Caki2 (cell line): ENCODE measurements at regions not wholly inside any gene's neighbourhood (a gene's known extent, or its start where the extent isn't known, plus 50 kb on each side); places are given as distances from the start of the nearest gene placed in this dataset.

ENCODE experiments used
- DNase-seq: peaks from one replicate; pipeline ENCODE4 v3.0.0-alpha.2; 2015; ENCODE audit warnings: low read depth
- in situ Hi-C: cut with HindIII; loops from 2 replicates; pipeline ENCODE4 v1.10.0; 2016; ENCODE audit warnings: low sequenced_read_pairs, low pct_unique_long_range_greater_than_20kb, mixed read lengths

GRCh38 chr2:146950361-146950760 lies 894.5 kb upstream of the ACVR2A start:
- no peak for DNase-seq
- in situ Hi-C loops, result no loop called here

DNA sequence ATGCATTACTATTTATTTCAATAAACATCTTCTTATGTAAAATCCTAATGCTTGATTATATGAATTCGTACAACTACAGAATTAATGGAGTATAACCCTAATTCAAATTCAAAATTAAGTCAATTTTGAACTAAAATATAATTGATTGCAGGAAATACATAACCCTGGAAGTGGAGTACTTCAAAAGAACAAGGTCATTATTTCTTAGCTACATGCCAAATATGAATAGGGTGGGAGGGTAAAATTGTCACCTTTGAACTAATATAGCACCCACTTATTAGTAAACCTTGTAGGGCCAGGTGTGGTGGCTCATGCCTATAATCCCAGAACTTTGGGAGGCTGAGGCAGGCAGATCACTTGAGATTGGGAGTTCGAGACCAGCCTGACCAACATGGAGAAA lies 895.4 kb upstream of the ACVR2A start:
- in situ Hi-C loops, result no loop called here

GRCh38 chr2:146944601-146945000 lies 900.2 kb upstream of the ACVR2A start:
- no peak for DNase-seq
- in situ Hi-C loops, result no loop called here

More for the DNA sequence above, 895.4 kb upstream of the ACVR2A start:
- no peak for DNase-seq

GRCh38 chr2:146939991-146940685 lies 904.7 kb upstream of the ACVR2A start:
- in situ Hi-C loops, result no loop called here
- DNase-seq, result no peak

GRCh38 chr2:146934921-146935320 lies 909.9 kb upstream of the ACVR2A start:
- in situ Hi-C loops, result no loop called here
- DNase-seq, result no peak

GRCh38 chr2:146931109-146931508 lies 913.7 kb upstream of the ACVR2A start:
- no peak for DNase-seq
- in situ Hi-C loops, result no loop called here

DNA sequence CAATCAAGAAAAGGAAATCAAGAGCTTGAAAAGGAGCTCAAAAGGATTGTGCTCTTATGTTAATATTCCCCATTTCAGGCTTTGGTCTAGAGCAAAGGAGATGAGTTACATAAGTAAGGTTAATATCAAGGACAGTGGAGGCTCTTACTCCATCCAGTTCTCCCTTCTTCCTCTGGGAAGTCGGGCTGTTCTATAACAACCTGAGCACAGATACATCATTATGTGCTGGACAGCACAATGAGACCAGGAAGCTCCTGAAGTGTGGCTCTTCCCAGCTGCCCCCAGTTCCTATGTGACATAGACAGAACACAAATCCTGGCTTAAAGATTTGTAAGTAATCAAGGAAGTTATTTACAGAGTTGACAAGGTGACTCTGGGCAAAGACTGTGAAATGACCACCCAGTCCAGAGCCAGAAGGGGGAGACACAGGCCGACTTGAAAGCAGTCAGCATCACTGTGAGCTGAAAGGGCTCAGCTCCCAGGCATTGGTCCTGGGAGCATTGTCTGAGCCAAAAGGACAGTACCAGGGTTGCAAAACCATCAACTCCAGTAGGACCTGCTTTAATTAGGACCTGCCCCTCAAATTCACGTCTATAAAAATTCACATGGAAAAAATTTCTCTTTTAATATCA lies 917.6 kb upstream of the ACVR2A start:
- DNase-seq, result peak; percentile 42
- in situ Hi-C loops, result no loop called here

DNA sequence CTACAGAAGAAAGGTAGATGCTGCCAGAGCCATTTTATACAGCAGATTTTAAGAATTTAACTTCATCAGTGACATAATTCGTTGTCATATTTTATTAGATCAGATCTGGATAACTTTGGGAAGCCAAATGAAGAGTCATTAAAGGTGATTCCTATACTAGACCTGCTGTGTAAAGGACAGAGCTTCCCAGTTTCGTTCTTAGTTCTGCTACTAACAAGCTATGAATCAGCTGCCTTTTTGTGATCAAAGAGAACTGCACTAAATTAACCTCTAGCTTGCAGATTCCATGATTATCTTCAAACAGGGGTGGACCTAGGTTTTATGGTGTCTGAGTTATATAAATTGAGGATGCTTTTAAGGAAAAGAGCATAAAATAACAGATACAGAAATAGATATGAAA lies 926.5 kb upstream of the ACVR2A start:
- in situ Hi-C loops, result no loop called here
- DNase-seq, result no peak

- no peak for DNase-seq
- in situ Hi-C loops, result no loop called here
Measured at GRCh38 chr2:146917431-146918042, 927.3 kb upstream of the ACVR2A start.

DNA sequence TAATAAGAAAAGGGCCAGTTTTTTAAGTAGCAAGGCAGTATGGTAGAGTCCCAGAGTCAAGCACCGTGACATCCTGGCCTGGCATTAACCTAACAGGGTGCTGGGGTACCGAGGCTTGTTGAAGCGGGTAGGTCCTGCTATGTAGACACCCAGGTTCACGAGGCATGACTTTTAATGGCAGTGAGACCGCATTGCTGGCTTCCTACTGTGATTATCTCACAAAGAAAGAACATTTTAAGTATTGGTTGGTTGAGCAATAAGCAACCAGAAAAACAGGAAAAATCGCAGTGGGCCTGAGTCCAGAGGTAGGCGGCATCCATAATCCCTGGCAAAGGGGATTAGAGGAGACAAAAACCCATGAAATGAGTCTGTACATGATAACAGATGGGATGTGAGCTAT lies 927.9 kb upstream of the ACVR2A start:
- no peak for DNase-seq
- in situ Hi-C loops, result no loop called here

GRCh38 chr2:146913476-146913875 lies 931.4 kb upstream of the ACVR2A start:
- no peak for DNase-seq
- in situ Hi-C loops, result no loop called here

DNA sequence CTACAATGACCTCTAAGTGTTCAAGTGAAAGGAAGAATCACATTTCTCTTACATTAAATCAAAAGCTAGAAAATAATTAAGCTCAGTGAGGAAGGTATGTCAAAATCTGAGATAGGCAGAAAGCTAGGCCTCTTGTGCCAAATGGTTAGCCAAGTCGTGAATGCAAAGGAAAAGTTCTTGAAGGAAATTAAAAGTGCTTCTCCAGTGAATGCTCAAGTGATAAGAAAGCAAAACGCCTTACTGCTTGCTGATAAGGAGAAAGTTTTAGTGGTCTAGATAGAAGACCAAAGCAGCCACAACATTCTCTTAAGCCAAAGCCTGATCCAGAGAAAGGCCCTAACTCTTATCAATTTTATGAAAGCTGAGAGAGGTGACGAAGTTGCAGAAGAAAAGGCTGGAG lies 932.3 kb upstream of the ACVR2A start:
- in situ Hi-C loops, result no loop called here
- no peak for DNase-seq

DNA sequence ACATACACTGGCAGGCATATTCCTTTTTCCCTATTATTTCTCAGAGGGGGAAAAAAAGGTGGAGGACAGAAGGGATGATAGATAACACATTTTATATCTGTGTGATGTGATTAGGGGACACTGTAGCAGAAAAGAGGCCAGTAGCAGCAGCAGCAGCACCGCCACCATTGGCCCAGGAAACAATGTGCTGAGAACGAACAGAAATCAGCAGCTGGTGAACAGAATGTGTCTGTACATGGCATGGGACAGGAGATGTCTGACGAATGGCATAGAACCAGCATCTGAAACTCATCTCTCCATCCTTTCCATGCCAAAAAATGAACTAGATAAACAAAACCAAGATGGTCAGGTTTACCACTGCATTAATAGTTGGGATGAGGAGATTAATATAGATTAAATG lies 936.1 kb upstream of the ACVR2A start:
- DNase-seq, result no peak
- in situ Hi-C loops, result no loop called here

- in situ Hi-C loops, result no loop called here
- DNase-seq, result no peak
Measured at GRCh38 chr2:146898083-146898482, 946.7 kb upstream of the ACVR2A start.

DNA sequence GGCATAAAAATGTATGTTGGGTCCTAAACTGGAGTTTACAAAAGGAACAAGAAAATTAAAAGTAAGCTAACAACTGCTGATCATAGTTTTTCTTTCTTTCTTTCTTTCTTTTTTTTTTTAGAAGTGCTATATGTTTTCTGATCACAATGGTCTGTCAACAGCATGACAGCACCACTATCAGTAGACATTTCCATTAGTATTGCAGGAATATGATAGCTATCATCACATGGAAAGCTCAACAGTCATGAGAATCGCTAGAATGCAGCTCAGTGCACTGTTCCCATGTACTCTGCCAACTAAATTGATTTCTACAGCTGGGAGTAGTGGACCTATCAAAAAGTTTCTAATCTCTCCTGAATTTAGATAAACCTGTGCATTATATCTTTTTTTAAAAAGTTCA lies 950.3 kb upstream of the ACVR2A start:
- in situ Hi-C loops, result no loop called here
- no peak for DNase-seq

DNA sequence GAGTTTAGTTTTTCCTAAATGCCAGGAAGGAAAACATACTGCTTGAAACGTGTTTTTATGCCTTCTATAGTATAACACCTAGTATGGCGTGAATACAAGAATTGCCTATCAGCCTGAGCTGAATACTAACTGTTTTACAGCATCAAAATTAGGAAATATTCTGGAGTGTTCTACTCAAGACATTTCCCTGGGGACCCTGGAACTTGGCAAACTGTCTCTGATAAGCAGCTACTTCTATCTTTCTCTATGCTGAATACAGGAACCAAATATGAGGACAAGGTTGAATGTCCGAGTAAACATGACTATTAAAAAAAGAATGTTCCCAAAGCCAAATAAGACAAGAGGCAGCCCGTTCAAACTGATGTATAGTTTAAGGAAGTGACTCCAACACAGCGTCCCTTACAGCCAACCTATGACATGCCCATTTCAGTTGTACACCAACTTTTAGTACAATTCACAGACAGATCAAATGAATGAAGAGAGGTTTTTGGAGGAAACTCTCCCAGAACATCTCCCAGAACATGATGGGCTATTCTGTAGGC lies 951.3 kb upstream of the ACVR2A start:
- in situ Hi-C loops, result no loop called here
- no peak for DNase-seq

DNA sequence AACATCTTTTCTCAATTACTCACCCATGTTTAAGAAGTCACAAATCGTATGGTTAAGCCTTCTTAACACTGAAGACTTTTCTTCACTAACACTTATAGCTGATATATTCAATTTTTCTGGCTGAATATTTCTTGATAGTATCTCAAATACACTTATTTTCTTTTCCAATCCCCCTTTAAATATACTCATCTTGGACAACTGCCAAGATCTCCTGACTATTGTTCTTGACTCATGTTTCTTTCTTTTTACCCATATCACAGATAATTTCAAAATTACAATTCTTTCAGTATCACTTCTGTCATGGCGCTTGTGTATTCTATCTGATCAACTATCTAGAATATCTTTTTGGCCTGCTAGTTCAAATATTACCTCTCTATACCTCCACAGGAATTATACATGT lies 954.3 kb upstream of the ACVR2A start:
- in situ Hi-C loops, result no loop called here
- DNase-seq, result no peak

GRCh38 chr2:146879882-146880281 lies 964.9 kb upstream of the ACVR2A start:
- in situ Hi-C loops, result no loop called here
- no peak for DNase-seq

DNA sequence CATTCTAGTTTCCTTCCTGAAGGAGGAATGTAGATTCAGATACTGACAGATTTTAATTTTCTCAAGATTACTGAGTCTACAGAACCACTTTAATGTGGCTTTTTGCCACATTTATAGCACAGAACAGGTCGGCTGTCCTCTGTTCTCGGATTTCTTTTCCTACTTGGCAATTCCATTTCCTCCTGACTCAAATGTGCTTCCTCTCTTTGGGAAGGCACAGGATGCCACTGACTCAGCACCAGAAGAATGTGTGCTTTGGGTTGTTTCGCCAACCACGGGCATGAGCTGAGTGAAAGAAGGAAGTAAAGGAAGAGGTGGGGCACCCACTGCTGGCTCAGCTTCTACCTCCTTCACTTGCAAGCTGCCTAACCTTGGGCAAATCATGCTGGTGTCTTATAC lies 970.6 kb upstream of the ACVR2A start:
- in situ Hi-C loops, result no loop called here
- peak; percentile 39 for DNase-seq
